NCI-H748 treated with DMSO at 0.1 percent for 48 hours (cell line): ENCODE measurements at regions not wholly inside any gene's neighbourhood (a gene's known extent, or its start where the extent isn't known, plus 50 kb on each side); places are given as distances from the start of the nearest gene placed in this dataset.
"Not testable (repeated sequence)": the region's sequence is repeated elsewhere in the genome, so short reads cannot be mapped to it uniquely, and the experiment has no call there.

Experiments used
- DNase-seq: peaks from one replicate; lab custom pipeline; 2025; lab: John Stamatoyannopoulos, UW

DNA sequence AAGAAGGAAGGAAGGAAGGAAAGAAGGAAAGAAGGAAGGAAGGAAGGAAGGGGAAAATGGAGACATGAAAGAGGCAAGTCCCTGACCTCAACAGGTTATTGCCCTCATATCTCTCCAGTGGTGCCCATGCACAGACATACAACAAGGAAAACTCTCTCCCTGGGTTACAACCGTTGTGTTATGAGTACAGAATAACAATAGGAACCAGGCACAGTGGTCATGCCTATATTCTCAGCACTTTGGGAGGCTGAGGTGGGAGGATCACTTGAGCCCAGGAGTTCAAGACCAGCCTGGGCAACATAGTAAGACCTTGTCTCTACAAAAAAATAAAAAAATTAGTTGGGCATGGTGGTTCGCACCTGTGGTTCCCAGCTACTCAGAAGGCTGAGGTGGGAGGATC lies 139.4 kb upstream of the HMGA2 start:
- no peak for DNase-seq

DNA sequence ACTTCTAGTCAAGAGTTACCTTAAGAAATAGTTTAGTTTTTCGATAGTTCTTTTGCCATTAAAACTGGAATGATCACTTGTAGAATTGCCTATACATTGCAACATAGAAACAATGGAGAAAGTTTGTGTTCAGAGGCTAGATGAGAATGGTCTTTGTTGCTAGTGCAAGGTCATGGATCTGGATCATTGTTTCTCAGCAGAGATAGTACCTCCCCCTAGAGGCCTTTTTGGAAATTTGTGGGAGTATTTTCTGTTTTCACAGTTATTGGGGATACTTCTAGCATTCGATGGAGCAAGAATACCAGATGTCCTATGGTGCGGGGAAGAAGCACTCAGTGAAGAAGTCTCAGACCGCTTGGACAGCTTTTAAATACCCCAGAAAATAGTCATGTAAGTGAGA lies 138.8 kb upstream of the HMGA2 start:
- no peak for DNase-seq

GRCh38 chr12:65689508-65689907 lies 134.8 kb upstream of the HMGA2 start:
- DNase-seq: no peak

- DNase-seq: no peak
Observed at GRCh38 chr12:65690477-65690876, 133.8 kb upstream of the HMGA2 start.

DNA sequence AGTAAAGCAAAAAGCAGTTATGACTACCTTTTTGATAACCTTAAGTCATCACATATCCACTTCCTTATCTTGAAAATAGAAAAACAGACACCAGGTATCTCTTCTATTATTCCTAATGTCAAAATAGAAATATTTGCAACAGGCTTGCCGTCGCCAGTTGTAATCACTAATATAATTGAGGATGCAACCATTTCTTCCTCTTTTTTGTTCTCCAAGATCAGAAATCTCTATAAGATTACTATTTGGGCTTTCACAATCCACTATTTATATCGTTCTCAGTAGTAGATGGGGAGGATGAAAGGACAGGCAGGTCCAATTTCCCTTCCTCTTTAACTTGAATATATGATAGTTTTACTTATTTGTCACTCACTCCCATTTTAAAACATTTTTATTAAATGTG lies 130.2 kb upstream of the HMGA2 start:
- no peak for DNase-seq

DNA sequence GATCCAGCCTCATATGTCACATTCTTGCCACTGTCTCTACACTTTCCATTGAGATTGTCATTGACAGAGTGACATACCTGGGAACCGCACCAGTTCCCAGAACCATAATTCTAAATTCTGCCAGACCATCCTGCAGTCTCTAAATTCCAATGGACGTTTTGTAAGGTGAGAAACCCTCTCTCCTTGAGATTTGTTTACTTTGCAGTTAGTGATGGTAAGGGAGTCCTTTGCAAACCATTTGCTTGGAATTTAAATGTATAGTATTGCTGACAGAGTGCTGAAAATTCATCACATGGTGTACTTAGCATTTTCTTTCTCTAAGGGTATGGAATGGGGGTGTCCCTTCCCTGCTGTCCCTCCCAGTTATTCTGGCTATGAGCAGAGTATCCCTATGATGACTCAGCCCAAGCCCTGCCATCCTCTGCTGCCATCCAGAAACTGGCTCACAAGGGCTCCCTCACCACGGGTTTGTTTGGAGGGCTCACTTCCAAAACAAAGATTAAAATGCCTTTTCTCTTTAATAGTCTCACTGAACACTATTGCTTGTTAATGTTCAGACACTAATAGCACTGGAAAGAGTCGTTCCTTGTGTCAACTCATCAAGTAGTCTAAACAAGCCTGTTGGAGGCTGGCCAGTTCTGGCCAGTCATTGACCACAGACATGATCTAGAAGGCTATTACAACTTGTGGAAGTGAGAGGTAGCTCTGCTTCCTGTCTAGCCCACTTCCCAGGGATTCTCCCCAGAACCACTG lies 129.0 kb upstream of the HMGA2 start:
- no peak for DNase-seq

DNA sequence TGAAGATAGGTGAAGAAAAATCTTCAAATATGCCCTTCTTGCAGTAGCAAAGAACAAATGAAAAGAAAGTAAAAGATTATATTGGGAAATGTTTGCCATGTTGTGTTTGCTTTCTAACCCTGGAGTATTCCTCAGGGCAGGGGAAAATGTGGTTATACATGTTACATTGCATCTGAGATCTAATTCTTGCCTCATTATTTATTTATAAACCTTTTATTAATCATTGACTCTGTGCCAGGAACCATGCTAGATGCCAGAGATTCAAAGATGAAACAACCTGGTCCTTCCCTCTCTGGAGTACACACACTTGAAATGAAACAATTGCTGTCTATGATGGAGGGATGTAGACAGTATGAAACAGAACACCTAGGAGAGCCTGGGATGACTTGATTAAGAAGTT lies 128.1 kb upstream of the HMGA2 start:
- no peak for DNase-seq

GRCh38 chr12:65699251-65699650 lies 125.0 kb upstream of the HMGA2 start:
- DNase-seq: no peak

DNA sequence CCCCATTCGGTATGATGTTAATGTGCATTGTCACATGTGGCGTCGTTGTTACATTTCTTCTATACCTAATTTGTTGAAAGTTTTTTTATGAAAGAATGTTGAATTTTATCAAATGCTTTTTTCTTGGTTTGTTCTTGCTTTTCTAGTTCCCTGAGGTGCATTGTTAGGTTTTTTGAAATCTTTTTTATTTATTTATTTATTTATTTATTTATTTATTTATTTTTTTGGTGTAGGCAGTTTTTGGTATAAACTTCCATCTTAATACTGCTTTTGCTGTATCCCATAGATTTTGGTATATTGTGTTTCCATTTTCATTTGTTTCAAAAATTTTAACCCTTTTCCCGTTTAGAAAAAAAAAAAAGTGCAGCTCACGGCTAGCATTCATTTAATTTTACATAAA lies 121.1 kb upstream of the HMGA2 start:
- no peak for DNase-seq

- no peak for DNase-seq
Observed at GRCh38 chr12:65705380-65705876, 118.9 kb upstream of the HMGA2 start.

DNA sequence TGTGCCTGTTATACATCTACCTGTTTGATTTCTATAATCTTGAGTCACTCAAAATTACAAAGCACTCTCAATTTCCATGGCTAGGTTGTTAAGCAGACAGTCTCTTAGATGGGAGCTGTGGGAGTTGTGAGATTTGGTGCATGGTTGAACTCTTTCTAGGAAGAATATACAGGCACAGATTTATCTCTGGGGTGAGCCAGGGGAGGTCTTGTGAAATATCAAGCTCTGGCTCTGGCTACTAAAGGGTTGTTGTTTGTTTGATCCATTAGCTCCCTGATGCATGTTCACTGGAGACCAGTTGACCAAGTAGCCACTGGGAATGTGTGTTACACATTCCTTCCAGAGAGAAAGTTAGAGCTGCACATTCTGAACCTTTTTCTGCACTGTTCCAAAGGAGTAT lies 117.2 kb upstream of the HMGA2 start:
- DNase-seq: no peak

DNA sequence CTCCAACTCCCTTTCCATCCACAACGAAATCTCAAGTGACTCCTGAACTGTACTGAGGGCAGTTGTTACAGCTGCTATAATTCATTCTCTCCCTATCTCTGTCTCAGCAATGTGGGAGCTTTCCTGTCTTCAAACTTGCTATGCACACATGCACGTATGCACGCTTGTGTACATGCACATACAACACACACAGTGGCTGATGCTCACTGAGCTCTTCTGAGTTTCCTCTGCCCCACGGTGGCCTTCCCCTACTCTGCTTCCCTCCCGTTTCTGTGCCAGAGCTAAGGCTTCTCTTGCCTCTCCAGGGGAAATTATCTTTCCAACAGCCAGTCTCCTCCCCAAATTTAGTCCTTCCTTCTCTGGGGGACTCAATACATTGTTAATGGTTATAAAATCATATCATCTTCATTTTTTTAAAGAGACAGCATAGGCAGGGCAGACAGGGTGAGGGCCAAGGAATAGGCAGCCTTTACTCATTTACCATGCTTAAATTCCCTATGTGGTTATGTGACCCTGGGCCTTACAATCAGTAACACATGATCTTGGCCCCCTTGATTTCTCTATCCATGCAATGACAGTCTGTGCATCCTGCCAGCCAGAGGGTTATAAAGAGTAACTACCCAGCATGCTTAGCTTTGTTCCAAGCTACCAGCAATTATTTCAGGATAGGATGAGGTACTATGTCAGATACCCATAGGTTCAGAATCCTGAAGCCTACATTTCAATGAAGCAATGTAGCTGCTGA lies 111.9 kb upstream of the HMGA2 start:
- no peak for DNase-seq

- DNase-seq: no peak
Observed at GRCh38 chr12:65715961-65716360, 108.3 kb upstream of the HMGA2 start.

DNA sequence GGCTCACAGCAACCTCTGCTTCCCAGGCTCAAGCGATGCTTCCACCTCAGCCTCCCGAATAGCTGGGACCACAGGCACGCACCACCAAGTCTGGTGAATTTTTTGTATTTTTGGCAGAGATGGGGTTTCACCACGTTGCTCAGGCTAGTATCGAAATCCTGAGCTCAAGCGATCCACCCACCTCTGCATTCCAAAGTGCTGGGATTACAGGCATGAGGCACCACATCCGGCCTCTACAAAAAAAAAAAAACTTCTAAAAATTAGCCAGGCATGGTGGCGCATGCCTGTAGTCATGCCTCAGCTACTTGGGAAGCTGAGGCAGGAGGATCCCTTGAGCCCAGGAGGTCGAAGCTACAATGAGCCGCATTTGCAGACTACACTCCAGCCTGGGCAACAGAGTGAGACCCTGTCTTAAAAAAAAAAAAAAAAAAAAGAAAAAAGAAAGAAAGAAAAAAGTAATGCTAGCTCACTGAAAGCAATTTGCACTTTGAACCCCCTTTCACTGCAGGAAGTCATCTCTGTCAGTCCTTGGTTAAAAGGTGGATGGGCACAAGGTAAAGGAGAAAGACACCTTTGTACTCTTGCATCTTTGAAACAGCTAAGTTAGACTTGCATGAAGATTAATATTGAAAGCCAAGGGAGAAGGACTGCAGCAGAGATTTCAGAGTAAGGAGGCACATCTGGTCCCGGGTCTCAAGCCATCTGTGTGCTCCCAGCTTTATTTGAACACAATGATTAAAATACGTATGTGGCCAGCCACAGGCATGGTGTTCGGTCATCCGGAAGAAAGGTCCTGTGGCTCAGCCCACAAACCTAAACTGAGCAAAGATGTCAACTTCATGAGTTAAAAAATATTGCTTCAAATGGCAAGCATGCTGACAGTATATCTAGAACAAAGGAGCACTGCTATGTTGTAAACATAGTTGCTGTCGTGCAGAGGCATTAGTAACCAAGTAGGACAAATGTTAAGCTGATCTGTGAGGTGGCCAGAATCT lies 103.8 kb upstream of the HMGA2 start:
- no peak for DNase-seq

GRCh38 chr12:65721541-65722190 lies 102.6 kb upstream of the HMGA2 start:
- no peak for DNase-seq

DNA sequence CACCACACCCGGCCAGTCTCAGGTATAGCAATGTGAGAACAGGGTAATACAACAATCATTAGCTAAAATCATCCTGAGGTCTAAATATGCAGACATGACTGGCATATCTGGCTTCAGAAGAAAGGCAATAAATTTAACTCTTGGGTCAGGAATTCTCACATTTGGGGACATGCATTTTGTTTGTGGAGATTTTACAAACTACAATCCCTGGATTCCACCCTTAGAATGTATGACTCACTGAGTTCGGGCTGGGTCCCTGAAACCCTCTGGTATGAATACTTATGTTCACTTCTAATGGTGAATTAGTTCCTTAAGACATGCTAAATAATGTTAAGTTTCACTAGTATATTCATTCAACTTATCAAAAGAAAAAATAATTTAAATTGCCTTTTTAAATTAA lies 98.9 kb upstream of the HMGA2 start:
- no peak for DNase-seq

DNA sequence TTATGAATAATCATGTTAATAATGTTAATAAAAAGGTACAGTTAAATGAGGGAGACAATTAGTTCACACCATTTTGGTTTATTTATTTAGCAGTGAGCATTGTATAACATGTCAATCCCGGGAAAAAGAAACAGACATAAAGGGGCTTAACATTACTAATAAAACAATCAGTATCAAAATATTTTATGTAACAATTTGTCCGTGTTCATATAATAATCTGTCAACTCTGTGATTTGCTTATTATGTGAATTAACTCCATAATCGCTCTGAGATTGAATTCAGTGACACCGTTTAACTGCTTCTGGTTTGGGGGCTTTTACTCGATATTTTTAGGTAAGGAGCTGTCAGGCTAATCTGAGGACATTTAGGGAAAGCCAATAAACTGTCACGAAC lies 95.8 kb upstream of the HMGA2 start:
- DNase-seq: no peak

DNA sequence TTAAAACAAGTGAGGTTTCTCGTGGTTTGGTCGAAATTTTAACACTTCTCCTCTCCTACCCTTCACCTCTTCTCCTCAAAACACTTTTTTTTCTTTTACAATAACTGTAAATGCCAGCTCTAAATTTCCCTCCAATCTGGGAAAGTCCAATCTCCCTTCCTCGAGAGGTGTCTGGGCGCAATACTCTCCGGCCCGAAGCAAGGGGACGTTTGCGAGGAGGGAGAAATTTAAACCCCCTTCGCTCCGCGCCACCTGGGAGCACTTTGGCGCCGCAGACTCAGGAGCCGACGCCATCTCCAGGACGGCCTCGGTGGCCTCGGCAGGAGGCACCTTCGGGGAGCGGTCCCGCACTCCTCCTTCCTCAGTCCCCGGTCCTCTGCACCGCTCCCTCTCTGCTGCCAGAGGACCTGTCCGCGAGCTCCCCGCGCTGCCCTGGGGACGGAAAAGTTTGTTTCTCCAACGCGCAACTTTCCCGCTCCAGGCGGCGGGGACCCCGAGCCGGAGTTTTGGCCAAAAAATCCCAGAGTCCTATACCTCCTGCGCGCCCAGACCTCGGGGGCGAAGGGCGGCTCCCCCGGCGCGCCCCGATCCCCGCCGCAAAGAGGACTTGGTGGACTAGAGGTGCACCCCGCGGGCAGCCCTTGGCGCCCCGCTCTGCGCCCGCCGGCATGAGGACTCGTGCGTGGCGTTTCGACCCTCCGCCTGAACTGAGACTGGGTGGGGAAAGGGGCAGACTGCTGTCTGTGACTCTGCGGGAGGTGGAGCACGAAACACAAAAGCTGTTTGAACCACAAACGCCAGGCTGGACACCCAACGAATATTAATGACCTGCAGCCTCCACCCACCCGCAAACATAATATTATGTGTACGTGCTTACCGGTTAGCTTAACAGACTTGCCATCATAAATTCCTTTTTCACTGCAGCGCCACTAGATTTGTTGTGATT lies 95.2 kb upstream of the HMGA2 start:
- no peak for DNase-seq

DNA sequence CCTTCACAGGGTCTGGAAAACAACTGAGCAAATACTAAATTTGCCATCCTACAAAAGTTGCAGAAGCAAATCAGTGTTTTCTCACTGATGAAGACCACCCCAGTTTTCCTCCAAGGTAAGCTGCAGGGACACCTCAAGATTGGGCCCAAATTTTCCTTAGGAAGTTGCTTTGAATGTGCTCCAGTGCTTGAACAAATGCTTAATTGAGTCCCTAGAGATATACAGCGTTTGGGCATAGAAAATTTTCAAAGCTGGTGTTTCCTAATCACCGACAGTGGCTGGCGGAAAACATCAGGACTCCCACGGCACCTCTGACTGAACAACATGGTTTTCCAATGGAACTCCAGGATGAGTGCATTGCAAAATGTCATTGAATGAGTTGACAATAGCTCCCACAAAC lies 92.5 kb upstream of the HMGA2 start:
- DNase-seq: no peak

GRCh38 chr12:65733643-65734042 lies 90.6 kb upstream of the HMGA2 start:
- not testable (repeated sequence) for DNase-seq

DNA sequence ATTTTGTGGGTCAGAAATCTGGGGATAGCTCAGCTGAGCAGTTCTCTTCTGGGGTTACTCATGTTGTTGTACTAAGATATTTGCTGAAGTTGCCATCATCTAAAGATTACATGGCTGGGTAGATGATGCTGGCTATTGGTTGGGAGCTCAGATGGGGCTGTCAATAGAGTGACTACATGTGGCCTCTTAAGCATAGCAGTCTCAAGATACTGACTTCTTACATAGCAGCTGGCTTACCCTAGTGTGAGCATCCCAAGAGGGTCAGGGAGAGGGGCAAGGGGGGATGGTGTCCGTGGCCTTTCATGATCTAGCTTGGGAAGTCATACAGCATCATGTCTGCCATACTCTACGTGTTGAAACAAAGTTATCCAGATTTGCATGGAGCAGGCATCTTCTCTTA lies 90.1 kb upstream of the HMGA2 start:
- no peak for DNase-seq
